Amniotic epithelial cell (primary cell): ENCODE measurements at regions not wholly inside any gene's neighbourhood (a gene's known extent, or its start where the extent isn't known, plus 50 kb on each side); places are given as distances from the start of the nearest gene placed in this dataset.
A peak's percentile ranks its signal among the peaks of the same experiment; 100 is the strongest.

Source experiments
- DNase-seq: peaks from one replicate; pipeline ENCODE4 v3.0.0-alpha.2; 2010; ENCODE audit warnings: low read depth

GRCh38 chr15:96088650-96089049, 241.8 kb upstream of the NR2F2 start:
- no peak for DNase-seq

DNA sequence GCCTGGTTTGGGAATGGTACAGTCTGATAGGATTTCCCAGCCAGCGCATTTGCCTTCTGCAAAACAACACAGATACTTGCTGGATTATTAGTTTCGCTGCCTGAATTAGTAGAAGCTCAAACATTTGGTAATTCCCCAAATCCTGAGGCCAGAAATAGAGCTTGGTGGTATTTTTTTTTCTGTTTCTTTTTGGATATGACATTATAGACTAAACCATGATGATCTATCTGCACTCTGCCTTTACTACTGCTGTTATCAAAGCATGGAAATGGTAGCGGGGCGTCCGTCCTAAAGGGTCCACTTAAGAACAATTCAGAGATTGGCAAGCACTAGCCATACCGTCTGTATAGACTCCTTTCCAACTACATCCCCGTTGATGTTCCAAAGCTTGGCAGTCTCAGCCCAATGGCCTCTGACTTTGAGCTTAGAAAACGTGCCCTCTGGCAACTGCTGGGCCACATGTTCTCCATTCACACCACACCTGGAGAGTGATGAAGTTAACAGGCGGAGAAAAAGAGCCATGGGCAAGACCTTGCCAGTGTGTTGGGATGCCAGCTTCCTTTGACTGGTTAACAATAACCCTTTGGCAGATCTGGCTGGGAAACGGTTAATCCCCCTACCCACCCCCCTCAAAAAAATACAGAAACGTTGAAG, 241.0 kb upstream of the NR2F2 start:
- no peak for DNase-seq

GRCh38 chr15:96092186-96092585, 238.3 kb upstream of the NR2F2 start:
- no peak for DNase-seq

- peak; percentile 82 for DNase-seq
Observed at GRCh38 chr15:96093063-96093462, 237.4 kb upstream of the NR2F2 start.

DNA sequence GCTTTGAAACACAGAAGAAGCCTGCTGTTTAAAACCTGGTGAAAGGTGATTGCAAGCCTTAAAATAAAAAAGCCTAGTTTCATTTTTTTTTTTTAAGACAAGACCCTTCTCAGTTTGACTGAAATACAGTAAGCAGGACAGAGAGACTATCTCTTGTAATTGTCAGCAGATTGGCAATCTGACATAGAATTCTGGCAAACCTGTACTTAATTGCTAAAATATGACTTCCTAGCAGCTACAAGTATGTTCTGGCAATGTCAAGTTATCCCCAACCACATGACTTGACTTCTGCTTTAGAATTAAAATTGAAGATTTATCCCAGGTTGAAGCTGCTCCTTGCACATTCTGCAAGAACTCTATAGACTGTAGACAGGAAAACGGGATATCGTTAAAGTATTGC, 232.8 kb upstream of the NR2F2 start:
- no peak for DNase-seq

GRCh38 chr15:96102631-96103030, 227.9 kb upstream of the NR2F2 start:
- DNase-seq, result no peak

- DNase-seq, result no peak
Observed at GRCh38 chr15:96106181-96106580, 224.3 kb upstream of the NR2F2 start.

DNA sequence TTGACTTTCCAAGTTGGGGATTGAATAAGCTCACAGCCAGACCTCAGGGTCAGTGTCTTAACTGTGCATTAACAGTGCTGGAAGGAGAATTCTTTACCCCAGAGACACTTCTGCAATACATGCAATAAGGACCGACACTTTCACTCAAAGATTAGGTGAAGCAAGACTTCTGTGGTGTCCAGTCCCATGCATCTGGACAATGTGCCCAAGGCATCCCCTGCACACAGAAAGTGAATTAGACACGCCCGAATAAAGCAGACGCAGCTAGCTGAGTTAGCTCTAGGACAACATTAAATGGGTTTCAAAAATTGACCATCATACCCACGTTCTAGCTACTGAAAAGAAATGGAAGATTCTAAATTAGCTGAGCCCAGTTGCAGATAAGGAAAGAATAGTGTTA, 223.9 kb upstream of the NR2F2 start:
- DNase-seq, result no peak

GRCh38 chr15:96107916-96108315, 222.6 kb upstream of the NR2F2 start:
- DNase-seq, result peak; percentile 33

DNA sequence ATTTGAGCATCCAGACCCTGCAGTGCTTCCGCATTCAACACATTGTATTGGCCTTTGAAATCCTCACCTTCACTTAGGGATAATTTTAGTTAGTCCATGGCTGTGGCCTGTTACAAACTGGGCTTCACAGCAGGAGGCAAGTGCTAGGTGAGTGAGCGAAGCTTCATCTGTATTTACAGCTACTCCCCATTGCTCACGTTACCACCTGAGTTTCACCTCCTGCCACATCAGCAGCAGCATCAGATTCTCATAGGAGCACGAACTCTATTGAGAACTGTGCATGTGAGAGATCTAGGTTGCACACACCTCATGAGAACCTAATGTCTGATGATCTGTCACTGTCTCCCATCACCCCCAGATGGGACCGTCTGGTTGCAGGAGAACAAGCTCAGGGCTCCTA, 222.1 kb upstream of the NR2F2 start:
- no peak for DNase-seq

GRCh38 chr15:96109820-96110219, 220.7 kb upstream of the NR2F2 start:
- no peak for DNase-seq

DNA sequence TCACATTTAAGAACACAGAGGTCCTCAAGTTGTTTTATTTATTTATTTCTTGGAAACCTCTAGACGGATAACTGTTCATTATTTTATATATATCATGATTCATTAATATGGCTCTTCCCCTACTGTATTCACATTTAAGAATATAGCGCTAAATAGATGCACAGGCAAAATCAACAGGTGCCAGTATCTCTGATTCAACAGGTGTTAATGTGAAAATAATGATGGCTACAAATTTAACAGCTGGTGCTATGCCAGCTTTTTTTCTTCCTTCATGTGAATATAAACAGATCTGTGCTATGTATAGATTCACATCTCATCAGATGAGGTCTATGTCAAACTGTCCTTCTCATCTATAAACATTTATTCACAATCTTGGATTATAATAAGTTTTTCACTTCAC, 218.5 kb upstream of the NR2F2 start:
- DNase-seq, result no peak

DNA sequence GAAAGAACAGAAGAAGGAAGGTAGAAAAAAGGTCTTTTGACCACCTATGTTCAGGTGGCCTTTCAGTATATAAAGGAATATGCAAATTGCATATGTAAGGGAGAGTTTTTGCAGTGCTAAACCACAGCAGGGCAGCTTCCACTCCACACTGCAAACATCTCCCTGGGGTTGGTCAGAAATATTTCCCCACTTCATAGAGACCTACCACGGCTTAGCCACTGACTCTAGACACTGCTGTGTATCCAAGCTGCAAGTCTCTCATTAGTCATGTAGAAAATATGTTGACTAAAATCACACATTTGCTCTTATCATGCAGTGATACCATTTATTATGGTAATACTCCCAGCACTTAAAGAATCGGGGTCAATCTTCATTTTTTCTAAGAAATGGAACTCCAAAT, 214.9 kb upstream of the NR2F2 start:
- DNase-seq, result peak; percentile 81

DNA sequence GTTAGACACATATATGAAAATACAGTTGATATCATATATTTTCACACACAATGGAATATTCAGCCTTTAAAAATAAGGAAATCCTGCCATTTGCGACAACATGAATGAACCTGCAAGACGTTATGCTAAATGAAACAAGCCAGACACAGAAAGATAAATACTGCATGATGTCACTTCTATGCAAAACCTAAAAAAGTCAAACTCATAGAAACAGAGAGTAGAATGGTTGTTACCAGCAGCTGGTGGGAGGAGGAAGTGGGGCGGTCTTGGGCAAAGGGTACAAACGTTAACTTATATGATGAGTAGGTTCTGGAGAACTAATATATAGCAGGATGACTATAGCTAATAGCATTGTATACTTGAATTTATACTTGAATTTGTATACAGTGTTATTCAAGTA, 213.2 kb upstream of the NR2F2 start:
- no peak for DNase-seq

DNA sequence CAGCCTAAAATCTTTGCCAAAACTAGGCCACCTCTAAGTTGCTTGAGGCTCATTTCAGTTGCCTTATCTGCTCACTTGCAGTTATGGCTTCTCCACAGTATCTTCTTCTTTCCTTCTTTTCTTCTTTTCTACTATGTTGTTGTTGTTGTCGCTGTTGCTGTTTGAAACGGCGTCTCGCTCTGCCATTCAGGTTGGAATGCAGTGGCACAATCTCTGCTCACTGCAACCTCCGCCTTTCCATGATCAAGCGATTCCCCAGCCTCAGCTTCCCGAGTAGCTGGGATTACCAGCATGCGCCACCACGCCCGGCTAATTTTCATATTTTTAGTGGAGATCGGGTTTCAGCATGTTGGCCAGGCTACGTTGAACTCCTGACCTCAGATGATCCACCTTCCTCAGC, 210.8 kb upstream of the NR2F2 start:
- no peak for DNase-seq

DNA sequence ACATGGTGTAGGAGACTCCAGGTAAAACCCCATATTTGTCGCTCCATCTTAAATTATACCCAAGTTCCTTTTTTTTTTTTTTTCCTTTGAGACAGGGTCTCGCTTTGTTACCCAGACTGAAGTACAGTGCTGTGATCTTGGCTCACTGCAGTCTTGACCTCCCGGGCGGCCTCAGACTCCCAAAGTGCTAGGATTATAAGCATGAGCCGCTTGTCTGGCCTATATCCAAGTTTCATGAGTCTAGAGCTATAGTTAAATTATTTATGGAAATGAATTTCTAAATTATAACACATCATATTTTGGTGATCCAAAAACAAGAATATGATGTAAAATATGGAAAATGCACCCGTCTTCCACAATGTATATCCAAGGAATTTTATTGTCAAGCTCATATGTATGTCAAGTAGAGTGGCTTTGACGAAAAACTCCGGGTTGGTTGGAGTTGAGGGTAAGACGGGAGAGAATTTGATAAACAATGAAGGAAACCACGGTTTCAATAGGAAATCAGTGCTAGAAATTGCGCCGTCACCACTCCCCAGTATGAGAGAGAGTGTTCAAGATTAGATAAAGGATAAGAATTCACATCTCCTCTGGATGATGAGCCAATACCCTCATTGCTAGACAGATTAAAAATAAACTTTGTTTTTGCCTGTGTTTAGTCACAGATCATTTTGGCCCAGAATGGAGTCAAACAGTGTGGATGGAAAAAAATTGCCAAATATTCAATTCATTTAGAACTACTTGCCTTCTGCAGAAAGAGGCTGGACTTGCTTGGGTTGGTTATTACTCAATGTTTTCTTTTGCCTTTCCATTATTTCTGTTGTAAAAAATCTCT, 209.2 kb upstream of the NR2F2 start:
- DNase-seq, result no peak

- DNase-seq, result no peak
Observed at GRCh38 chr15:96122077-96123027, 208.1 kb upstream of the NR2F2 start.

DNA sequence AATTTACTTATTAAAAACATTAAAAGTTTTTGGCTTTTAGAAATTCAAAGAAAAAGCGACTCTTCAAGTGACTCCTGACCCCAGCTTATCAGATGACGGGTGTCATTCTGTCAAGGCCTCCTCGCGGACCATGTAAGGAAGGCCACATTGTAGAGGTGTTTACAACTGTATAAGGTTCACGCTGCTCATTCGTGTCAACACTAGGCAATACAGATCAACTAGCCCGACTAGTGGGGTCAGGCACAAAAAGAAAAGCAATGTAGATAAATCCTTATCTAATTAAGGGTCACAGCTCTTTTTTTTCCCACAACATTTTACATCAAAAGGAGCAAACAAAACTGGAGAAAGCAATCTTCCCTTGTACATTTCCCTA, 207.5 kb upstream of the NR2F2 start:
- no peak for DNase-seq

DNA sequence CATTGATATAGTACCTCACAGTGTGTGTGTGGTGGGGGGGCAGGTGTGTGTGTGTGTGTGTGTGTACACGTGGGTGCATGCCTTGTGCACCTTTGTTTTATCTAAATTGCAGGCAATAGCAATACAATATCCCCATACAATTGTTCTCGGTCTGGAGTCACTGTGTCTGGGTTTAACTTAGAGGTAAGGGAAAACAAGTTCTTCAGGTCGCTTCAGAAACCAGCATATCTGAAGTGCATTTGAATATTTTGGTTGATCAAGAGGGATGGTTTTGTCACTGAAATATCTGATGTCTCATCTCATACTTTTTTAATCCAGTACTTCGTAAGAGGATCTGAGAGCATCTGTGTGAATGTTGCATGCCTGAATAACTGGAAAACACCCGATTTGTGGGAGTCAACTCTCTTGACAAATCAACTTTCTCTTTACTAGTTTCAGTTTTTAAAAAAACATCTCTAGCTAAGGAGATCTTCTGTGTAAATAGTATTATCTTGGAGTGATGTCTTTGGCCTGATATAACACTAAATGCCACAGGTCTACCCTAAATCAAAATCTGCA, 206.8 kb upstream of the NR2F2 start:
- DNase-seq, result no peak

- no peak for DNase-seq
Observed at GRCh38 chr15:96124436-96124835, 206.1 kb upstream of the NR2F2 start.

GRCh38 chr15:96125721-96126415, 204.6 kb upstream of the NR2F2 start:
- DNase-seq, result peak; percentile 11

DNA sequence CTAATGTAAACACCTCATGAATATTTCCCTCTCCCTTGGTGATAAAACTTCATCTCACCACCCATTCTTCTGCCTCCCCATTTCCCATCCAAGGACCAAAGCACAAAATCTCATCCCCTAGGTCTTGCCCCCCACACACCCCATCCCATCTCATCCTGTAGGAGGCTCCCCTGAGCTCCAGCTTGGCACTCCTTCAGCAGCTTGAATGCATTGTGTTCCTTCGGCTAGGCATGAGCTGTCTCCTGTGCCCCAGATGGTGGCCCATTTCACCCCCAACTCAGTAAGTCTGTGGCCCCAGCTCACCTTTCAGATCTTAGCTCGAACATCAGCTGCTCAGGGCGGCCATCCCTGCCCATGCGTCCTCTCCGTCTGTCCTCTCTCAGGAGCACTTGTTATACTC, 203.6 kb upstream of the NR2F2 start:
- DNase-seq, result no peak
